Kidney (tissue), 13 donors: ENCODE measurements at regions not wholly inside any gene's neighbourhood (a gene's known extent, or its start where the extent isn't known, plus 50 kb on each side); places are given as distances from the start of the nearest gene placed in this dataset.

Source experiments
- DNase-seq, 5 donors: peaks; one replicate each; pipeline ENCODE4 v3.0.0-alpha.2; 2013 to 2020
- FAIRE-seq: peaks from 2 replicates; lab custom pipeline; 2012; peaks lifted over from hg19 to GRCh38; lab: Jason Lieb, UNC
- H3K27ac ChIP-seq, 2 donors: one replicate each; pipeline ENCODE4 v1.7.0; 2013; ENCODE audit warnings: low read depth in 2 of 2, low read length in 2 of 2, inconsistent platforms in 1 of 2
- H3K27me3 ChIP-seq: one replicate; pipeline ENCODE4 v1.7.1; 2013; ENCODE audit warnings: low read length, inconsistent platforms; ENCODE audit not compliant: control insufficient read depth, insufficient read depth
- H3K36me3 ChIP-seq, 3 donors: one replicate each; pipeline versions ENCODE4 v1.7.0 to v1.7.1; 2013; ENCODE audit warnings: low read length in 3 of 3, control low read depth in 1 of 3, inconsistent platforms in 1 of 3; ENCODE audit not compliant: insufficient read depth in 3 of 3, control insufficient read depth in 2 of 3
- H3K4me1 ChIP-seq, 3 donors: one replicate each; pipeline versions ENCODE4 v1.7.0 to v1.7.1; 2013; ENCODE audit warnings: low read length in 3 of 3, inconsistent platforms in 1 of 3, low read depth in 1 of 3; ENCODE audit not compliant: control insufficient read depth in 2 of 3, insufficient read depth in 2 of 3
- H3K4me3 ChIP-seq, 3 donors: one replicate each; pipeline versions ENCODE4 v1.7.0 to v1.8.1; 2013; ENCODE audit warnings: low read length in 3 of 3, control low read depth in 1 of 3, inconsistent platforms in 1 of 3
- H3K9ac ChIP-seq, 3 donors: one replicate each; pipeline versions ENCODE4 v1.7.0 to v1.7.1; 2013; ENCODE audit warnings: low read length in 3 of 3, control low read depth in 1 of 3, inconsistent platforms in 1 of 3
- H3K9me3 ChIP-seq, 3 donors: one replicate each; pipeline versions ENCODE4 v1.7.0 to v1.7.1; 2013; ENCODE audit warnings: low read length in 3 of 3, control low read depth in 1 of 3, inconsistent platforms in 1 of 3; ENCODE audit not compliant: control insufficient read depth in 2 of 3, insufficient read depth in 1 of 3
- intact Hi-C: fragments of 100-400 bp; cut with DNase I; formaldehyde crosslinking; loops from one replicate; pipeline ENCODE4 v1.11.1; 2022
- TF ChIP-seq, protein P1 (sequence below): IDR thresholded peaks from 3 replicates; pipeline ENCODE4 v1.5.1; 2012; ENCODE audit warnings: mild to moderate bottlenecking, moderate library complexity, borderline replicate concordance; ENCODE audit not compliant: insufficient read depth; ENCODE audit errors: extremely low read depth
- donor health status: control.
- donor health status: control.
- donor health status: control.
- donor health status: control.
- donor health status: control.
- donor health status: DM: yes; HTN: yes; CAD: no.
- donor health status: Normal renal cell carcinoma (clear cell type).

DNA sequence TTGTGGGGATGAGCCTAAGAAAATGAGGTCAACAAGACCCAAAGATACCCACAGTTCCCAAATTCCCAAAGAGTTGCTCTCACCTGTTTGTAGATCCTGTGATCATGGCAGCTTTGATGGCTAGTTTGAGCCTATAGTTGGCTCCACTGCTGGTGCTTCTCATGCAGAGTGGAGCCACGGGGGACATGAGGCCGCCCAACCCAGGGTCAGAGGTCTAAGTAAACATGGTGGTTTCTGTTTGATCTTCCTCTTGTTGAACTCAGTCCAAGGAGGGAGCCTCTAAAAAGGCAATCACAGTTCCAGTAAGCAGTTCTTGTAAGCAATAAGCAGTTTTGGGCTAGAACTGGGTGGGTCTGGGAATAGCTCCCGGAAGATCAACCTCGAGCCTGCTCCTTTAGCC is 125.6 kb upstream of the DHRS4 start:
- Histone ChIP-seq H3K36me3 (no peaks in the 10 kb centered on the region), H3K27ac (no peak overlapping the region), H3K9ac (no peak overlapping the region), H3K27me3 (no peaks in the 10 kb centered on the region), H3K4me1 (no peaks in the 10 kb centered on the region), H3K9me3 (no peaks in the 10 kb centered on the region), H3K4me3 (no peak overlapping the region)
- intact Hi-C loops = no loop called here
- FAIRE-seq (no peak), DNase-seq (no peak)
- TF ChIP-seq, protein P1, sequence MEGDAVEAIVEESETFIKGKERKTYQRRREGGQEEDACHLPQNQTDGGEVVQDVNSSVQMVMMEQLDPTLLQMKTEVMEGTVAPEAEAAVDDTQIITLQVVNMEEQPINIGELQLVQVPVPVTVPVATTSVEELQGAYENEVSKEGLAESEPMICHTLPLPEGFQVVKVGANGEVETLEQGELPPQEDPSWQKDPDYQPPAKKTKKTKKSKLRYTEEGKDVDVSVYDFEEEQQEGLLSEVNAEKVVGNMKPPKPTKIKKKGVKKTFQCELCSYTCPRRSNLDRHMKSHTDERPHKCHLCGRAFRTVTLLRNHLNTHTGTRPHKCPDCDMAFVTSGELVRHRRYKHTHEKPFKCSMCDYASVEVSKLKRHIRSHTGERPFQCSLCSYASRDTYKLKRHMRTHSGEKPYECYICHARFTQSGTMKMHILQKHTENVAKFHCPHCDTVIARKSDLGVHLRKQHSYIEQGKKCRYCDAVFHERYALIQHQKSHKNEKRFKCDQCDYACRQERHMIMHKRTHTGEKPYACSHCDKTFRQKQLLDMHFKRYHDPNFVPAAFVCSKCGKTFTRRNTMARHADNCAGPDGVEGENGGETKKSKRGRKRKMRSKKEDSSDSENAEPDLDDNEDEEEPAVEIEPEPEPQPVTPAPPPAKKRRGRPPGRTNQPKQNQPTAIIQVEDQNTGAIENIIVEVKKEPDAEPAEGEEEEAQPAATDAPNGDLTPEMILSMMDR = no peak

DNA sequence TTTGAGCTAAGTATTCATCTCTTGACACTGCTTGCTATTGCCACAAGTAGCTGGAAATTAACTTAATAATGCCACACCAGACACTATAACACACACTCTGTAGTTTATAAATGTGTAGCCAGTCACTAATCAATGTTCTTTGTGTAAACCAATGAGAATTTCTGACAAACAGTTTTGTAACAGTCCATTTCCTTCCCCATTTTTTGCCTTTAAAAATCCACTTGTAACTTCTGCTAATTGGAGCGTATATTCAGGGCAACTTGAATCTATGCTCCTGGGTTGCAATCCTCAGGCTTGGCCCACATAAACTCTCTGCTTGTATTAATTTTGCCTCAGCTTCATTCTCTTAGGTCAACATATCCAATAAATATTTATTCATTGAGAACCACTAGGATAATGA is 125.0 kb upstream of the DHRS4 start:
- Histone ChIP-seq H3K4me1 (no peaks in the 10 kb centered on the region), H3K4me3 (no peak overlapping the region), H3K36me3 (no peaks in the 10 kb centered on the region), H3K9me3 (no peaks in the 10 kb centered on the region), H3K9ac (no peak overlapping the region), H3K27me3 (no peaks in the 10 kb centered on the region), H3K27ac (no peak overlapping the region)
- FAIRE-seq (no peak), DNase-seq (no peak)
- TF ChIP-seq, protein P1 = no peak
- intact Hi-C loops = no loop called here

DNA sequence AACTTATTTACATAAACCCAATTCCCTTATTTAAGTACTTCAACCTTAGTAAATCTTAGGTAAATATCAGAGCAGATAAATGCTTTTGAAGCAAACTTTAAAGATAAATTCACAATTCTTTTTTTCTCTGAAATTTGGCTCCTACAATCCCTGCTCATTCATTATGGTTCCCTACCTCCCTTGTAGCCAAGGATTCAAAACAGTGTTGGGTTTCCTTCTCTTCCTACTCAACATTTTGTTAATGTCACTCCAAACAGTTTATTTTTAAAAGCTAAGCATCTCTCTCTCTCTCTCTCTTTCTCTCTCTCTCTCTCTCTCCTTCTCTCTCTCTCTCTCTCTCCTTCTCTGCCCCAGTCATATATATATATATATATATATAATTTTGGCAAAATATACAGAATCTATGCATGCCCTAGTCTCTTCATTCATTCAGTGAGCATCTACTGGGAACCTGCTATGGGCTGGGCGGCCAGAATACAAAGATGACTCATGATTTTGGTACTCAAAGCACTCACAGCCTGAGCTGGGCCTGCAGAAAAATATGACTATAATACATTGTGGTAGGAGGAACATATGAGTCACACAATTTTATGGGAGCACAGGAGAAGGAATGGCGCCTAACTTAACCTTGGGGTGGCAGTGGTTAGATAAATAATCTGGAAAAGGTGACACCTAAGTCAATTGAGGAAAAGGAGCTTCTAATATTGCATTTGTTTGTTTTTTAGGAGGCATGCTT is 123.7 kb upstream of the DHRS4 start:
- intact Hi-C loops = no loop called here
- DNase-seq (no peak), FAIRE-seq (no peak)
- Histone ChIP-seq H3K9ac (no peak overlapping the region), H3K27ac (no peak overlapping the region), H3K27me3 (no peaks in the 10 kb centered on the region), H3K36me3 (no peaks in the 10 kb centered on the region), H3K9me3 (no peaks in the 10 kb centered on the region), H3K4me3 (no peak overlapping the region), H3K4me1 (no peaks in the 10 kb centered on the region)
- TF ChIP-seq, protein P1 = no peak

DNA sequence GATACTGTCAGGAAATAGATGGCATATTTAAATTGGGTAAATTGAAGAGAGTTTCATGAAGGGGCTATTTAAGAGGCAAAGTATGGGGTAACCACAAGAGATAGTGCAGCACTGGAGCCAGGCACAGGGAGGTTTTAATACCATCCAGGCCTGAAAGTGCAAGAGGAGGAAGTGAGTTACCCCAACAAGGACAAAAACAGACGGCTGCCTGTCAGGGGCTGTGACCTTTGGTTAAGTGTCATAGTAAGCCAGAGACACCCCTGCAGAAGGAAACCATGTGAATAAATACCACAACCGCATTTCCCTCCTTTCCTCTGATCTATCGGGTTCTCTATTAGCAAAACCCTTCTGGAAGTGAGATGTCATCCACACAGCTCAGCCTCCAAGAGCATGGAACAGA is 122.0 kb upstream of the DHRS4 start:
- no peak for FAIRE-seq
- Histone ChIP-seq H3K9ac (no peak overlapping the region), H3K4me3 (no peak overlapping the region), H3K27me3 (no peaks in the 10 kb centered on the region), H3K27ac (no peak overlapping the region), H3K9me3 (no peaks in the 10 kb centered on the region), H3K36me3 (no peaks in the 10 kb centered on the region), H3K4me1 (no peaks in the 10 kb centered on the region)
- intact Hi-C loops = no loop called here
- DNase-seq = no peak
- TF ChIP-seq, protein P1 = no peak
